Endothelial cell of umbilical vein (primary cell): ENCODE measurements at regions not wholly inside any gene's neighbourhood (a gene's known extent, or its start where the extent isn't known, plus 50 kb on each side); places are given as distances from the start of the nearest gene placed in this dataset.

Source experiments
- BruUV-seq: library from RNA; stranded (reverse); fragments of 400-500 nt; replicated peaks from 2 replicates; lab custom pipeline; 2021; lab: Mats Ljungman, UMichigan
- CTCF ChIA-PET: fragments of 300-600, 350-600 bp; sonication (Branson Sonifier 250); formaldehyde crosslinking; loops from one replicate; lab custom pipeline; 2021; ENCODE audit warnings: antibody characterized with exemption, inconsistent platforms; lab: Charles Lee
- POLR2A ChIA-PET: fragments of 300-600, 350-600 bp; sonication (Branson Sonifier 250); formaldehyde crosslinking; loops from one replicate; lab custom pipeline; 2021; ENCODE audit warnings: antibody characterized with exemption, inconsistent platforms; lab: Charles Lee
- DNase-seq: peaks from one replicate; pipeline ENCODE4 v3.0.0-alpha.2; 2011; ENCODE audit warnings: low read depth, low spot score
- FAIRE-seq: peaks from 2 replicates; lab custom pipeline; 2011; peaks lifted over from hg19 to GRCh38; lab: Jason Lieb, UNC
- H2AFZ ChIP-seq: 2 replicates; pipeline ENCODE4 v1.6.0; 2012; ENCODE audit warnings: low read depth, low read length, control low read depth, inconsistent platforms
- H3K27ac ChIP-seq: 2 replicates; pipeline ENCODE4 v1.5.1; 2011; ENCODE audit warnings: low read depth, mild to moderate bottlenecking, control low read depth, low read length, moderate library complexity; ENCODE audit not compliant: insufficient read depth
- H3K27me3 ChIP-seq, 2 experiments: 2 replicates each; pipeline versions ENCODE4 v1.6.0 to v1.6.1; 2011; ENCODE audit warnings: low read length in 2 of 2, mixed read lengths in 1 of 2; ENCODE audit not compliant: control insufficient read depth in 2 of 2, insufficient read depth in 2 of 2
- H3K36me3 ChIP-seq, 2 experiments: 2 replicates in 1 of 2; 3 replicates in 1 of 2; pipeline ENCODE4 v1.5.1; 2011; ENCODE audit warnings: low read length in 2 of 2, mild to moderate bottlenecking in 1 of 2, moderate library complexity in 1 of 2; ENCODE audit not compliant: control insufficient read depth in 2 of 2, insufficient read depth in 2 of 2; ENCODE audit errors: extremely low read depth in 1 of 2
- H3K4me1 ChIP-seq: 3 replicates; pipeline ENCODE4 v1.5.1; 2011; ENCODE audit warnings: mild to moderate bottlenecking, low read length; ENCODE audit not compliant: control insufficient read depth, insufficient read depth; ENCODE audit errors: extremely low read depth
- H3K4me2 ChIP-seq: 2 replicates; pipeline ENCODE4 v1.6.1; 2011; ENCODE audit warnings: low read length, control low read depth, mixed read lengths; ENCODE audit not compliant: insufficient read depth
- H3K4me3 ChIP-seq, 3 experiments: fragments of 200-600 bp in 1 of 3; sonication (generic), shearing (Covaris generic) in 1 of 3; replicated peaks in 1 of 3; 2 replicates each; pipeline ENCODE4 v1.5.1; 2011 to 2016; ENCODE audit warnings: control low read depth in 3 of 3, low read length in 3 of 3, mild to moderate bottlenecking in 2 of 3, inconsistent platforms in 1 of 3, low read depth in 1 of 3, moderate library complexity in 1 of 3; ENCODE audit not compliant: insufficient read depth in 1 of 3
- H3K79me2 ChIP-seq: 2 replicates; pipeline ENCODE4 v1.6.0; 2012; ENCODE audit warnings: low read length, inconsistent platforms; ENCODE audit not compliant: control insufficient read depth, insufficient read depth
- H3K9ac ChIP-seq: replicated peaks from 2 replicates; pipeline ENCODE3; 2011; ENCODE audit warnings: low read length, control low read depth; ENCODE audit not compliant: insufficient read depth; ENCODE audit errors: extremely low read depth
- H3K9me1 ChIP-seq: replicated peaks from 3 replicates; pipeline ENCODE4 v1.6.0; 2011; ENCODE audit warnings: mild to moderate bottlenecking, low read length; ENCODE audit not compliant: control insufficient read depth, insufficient read depth; ENCODE audit errors: extremely low read depth
- H3K9me3 ChIP-seq: replicated peaks from 2 replicates; pipeline ENCODE4 v1.5.1; 2012; ENCODE audit warnings: low read length, inconsistent platforms; ENCODE audit not compliant: control insufficient read depth, insufficient read depth
- H4K20me1 ChIP-seq: replicated peaks from 2 replicates; pipeline ENCODE3; 2011; ENCODE audit warnings: mild to moderate bottlenecking, low read length; ENCODE audit not compliant: control insufficient read depth, insufficient read depth; ENCODE audit errors: extremely low read depth
- CTCF ChIP-seq, 2 donors: IDR thresholded peaks; 1 replicate in 1 of 2; 2 replicates in 1 of 2; pipeline ENCODE4 v1.5.1; 2011; ENCODE audit warnings: low read length in 2 of 2, mild to moderate bottlenecking in 2 of 2, moderate library complexity in 2 of 2, control low read depth in 1 of 2, inconsistent platforms in 1 of 2, low read depth in 1 of 2; ENCODE audit not compliant: insufficient read depth in 1 of 2; ENCODE audit errors: extremely low read depth in 1 of 2
- EZH2 ChIP-seq: IDR thresholded peaks from 2 replicates; pipeline ENCODE4 v1.6.1; 2012; ENCODE audit warnings: borderline replicate concordance, low read depth, mild to moderate bottlenecking, moderate library complexity, low read length, inconsistent platforms; ENCODE audit not compliant: severe bottlenecking
- FOS ChIP-seq: IDR thresholded peaks from 2 replicates; pipeline ENCODE4 v1.6.1; 2011; ENCODE audit warnings: mild to moderate bottlenecking, low read length, moderate library complexity, borderline replicate concordance; ENCODE audit not compliant: insufficient read depth
- GATA2 ChIP-seq: IDR thresholded peaks from 2 replicates; pipeline ENCODE4 v1.7.0; 2011; ENCODE audit warnings: low read depth, mild to moderate bottlenecking, moderate library complexity, mixed read lengths, low read length; ENCODE audit not compliant: insufficient read length, insufficient read depth
- JUN ChIP-seq: IDR thresholded peaks from 2 replicates; pipeline ENCODE4 v1.6.1; 2011; ENCODE audit warnings: borderline replicate concordance, low read depth; ENCODE audit not compliant: insufficient read length, insufficient read depth
- MAX ChIP-seq: IDR thresholded peaks from 2 replicates; pipeline ENCODE4 v1.6.1; 2011; ENCODE audit not compliant: insufficient read depth, insufficient read length
- MYC ChIP-seq: IDR thresholded peaks from one replicate; pipeline ENCODE4 v1.6.1; 2011; ENCODE audit warnings: mild to moderate bottlenecking, low read depth, low read length
- POLR2A ChIP-seq: IDR thresholded peaks from 2 replicates; pipeline ENCODE4 v1.6.1; 2012; ENCODE audit warnings: low read depth, mild to moderate bottlenecking, control low read depth, low read length
- POLR2AphosphoS5 ChIP-seq: IDR thresholded peaks from 2 replicates; pipeline ENCODE4 v1.6.1; 2012; ENCODE audit warnings: low read depth, mild to moderate bottlenecking, control low read depth, low read length, moderate library complexity; ENCODE audit not compliant: insufficient read depth
- dilution Hi-C: fragments of 300-500 bp; cut with MboI; formaldehyde crosslinking; loops from one replicate; pipeline ENCODE4 v1.15.0; 2019; ENCODE audit warnings: low sequenced_read_pairs; ENCODE audit not compliant: extremely low pct_ligation_motif_present
- intact Hi-C: fragments of 100-400 bp; cut with micrococcal nuclease; formaldehyde crosslinking; loops from one replicate; pipeline ENCODE4 v1.10.0; 2022

- H4K20me1 ChIP-seq, result no peaks in the 10 kb centered on the region
- TF ChIP-seq POLR2A (no peak), MYC (no peak), EZH2 (no peak), FOS (no peak), POLR2AphosphoS5 (no peak), JUN (no peak), CTCF (IDR thresholded peaks at IDR 0.05; ENCODE audit: extremely low read depth in 1 of 2, insufficient read depth in 1 of 2, low read depth in 1 of 2, low read length in 2 of 2) (no peak), GATA2 (no peak), MAX (no peak)
- DNase-seq, result no peak
- CTCF ChIA-PET, result no interaction called here
- no peak for FAIRE-seq
- H3K9me3 ChIP-seq, result no peaks in the 10 kb centered on the region
- intact Hi-C loops, result no loop called here
- no peak overlapping the region for H3K27ac ChIP-seq
- POLR2A ChIA-PET, result no interaction called here
- no peak overlapping the region for H3K4me3 ChIP-seq
- H3K9ac ChIP-seq, result no peak overlapping the region
- BruUV-seq, result no TSS peak
- H3K9me1 ChIP-seq, result no peaks in the 10 kb centered on the region
- H2AFZ ChIP-seq, result no peak overlapping the region
- no peaks in the 10 kb centered on the region for H3K79me2 ChIP-seq
- no peaks in the 10 kb centered on the region for H3K4me1 ChIP-seq
- H3K36me3 ChIP-seq, result no peaks in the 10 kb centered on the region
- H3K27me3 ChIP-seq, result no peaks in the 10 kb centered on the region
- H3K4me2 ChIP-seq, result no peak overlapping the region
- dilution Hi-C loops, result no loop called here
Measured at GRCh38 chr11:15558513-15559181, 443.9 kb downstream of the INSC start.
